GM23248 (cell line): ENCODE measurements at regions not wholly inside any gene's neighbourhood (a gene's known extent, or its start where the extent isn't known, plus 50 kb on each side); places are given as distances from the start of the nearest gene placed in this dataset.

ENCODE experiments used
- EZH2 ChIP-seq: fragments of 200-600 bp; sonication (generic); IDR thresholded peaks from 2 replicates; pipeline ENCODE4 v1.6.1; 2018; ENCODE audit warnings: antibody characterized with exemption, mild to moderate bottlenecking; ENCODE audit not compliant: insufficient read depth, poor library complexity, severe bottlenecking
- EZH2phosphoT487 ChIP-seq: fragments of 200-600 bp; sonication (generic); IDR thresholded peaks from 2 replicates; pipeline ENCODE4 v1.6.1; 2018; ENCODE audit warnings: antibody characterized with exemption, moderate library complexity, mild to moderate bottlenecking, low read depth; ENCODE audit not compliant: insufficient read depth

- TF ChIP-seq EZH2phosphoT487 (no peak), EZH2 (no peak)
These were observed 151.5 kb upstream of the ERCC4 start for GRCh38 chr16:13768471-13768870.
